Mesendoderm (in vitro differentiated cells): ENCODE measurements at regions not wholly inside any gene's neighbourhood (a gene's known extent, or its start where the extent isn't known, plus 50 kb on each side); places are given as distances from the start of the nearest gene placed in this dataset.
A peak's percentile ranks its signal among the peaks of the same experiment; 100 is the strongest.

Experiments used
- DNase-seq: peaks from one replicate; pipeline ENCODE4 v3.0.0; 2013
- H2AK5ac ChIP-seq: 2 replicates; pipeline ENCODE4 v1.6.1; 2013; ENCODE audit warnings: low read length, inconsistent platforms
- H2BK120ac ChIP-seq: 2 replicates; pipeline ENCODE4 v1.6.1; 2013; ENCODE audit warnings: low read depth, mild to moderate bottlenecking, low read length, moderate library complexity, mixed read lengths
- H2BK15ac ChIP-seq: replicated peaks from 2 replicates; pipeline ENCODE4 v1.6.1; 2013; ENCODE audit warnings: low read depth, mild to moderate bottlenecking, moderate library complexity
- H2BK5ac ChIP-seq: 2 replicates; pipeline ENCODE4 v1.6.1; 2013; ENCODE audit warnings: low read length, inconsistent platforms
- H3K18ac ChIP-seq: 2 replicates; pipeline ENCODE4 v1.6.1; 2013; ENCODE audit warnings: mild to moderate bottlenecking, low read length, mixed read lengths
- H3K23ac ChIP-seq: one replicate; pipeline ENCODE4 v1.6.1; 2013; ENCODE audit warnings: low read length
- H3K27ac ChIP-seq: 2 replicates; pipeline ENCODE4 v1.5.1; 2013; ENCODE audit warnings: low read depth, mild to moderate bottlenecking, inconsistent platforms, low read length, moderate library complexity
- H3K27me3 ChIP-seq: 2 replicates; pipeline ENCODE4 v1.6.1; 2013; ENCODE audit warnings: low read length, control low read depth, mild to moderate bottlenecking, inconsistent platforms; ENCODE audit not compliant: insufficient read depth, poor library complexity
- H3K36me3 ChIP-seq: 2 replicates; pipeline ENCODE4 v1.6.1; 2013; ENCODE audit warnings: low read length, inconsistent platforms; ENCODE audit not compliant: control insufficient read depth, insufficient read depth
- H3K4ac ChIP-seq: one replicate; pipeline ENCODE4 v1.6.1; 2013; ENCODE audit warnings: low read depth, mild to moderate bottlenecking, low read length, moderate library complexity
- H3K4me1 ChIP-seq: 2 replicates; pipeline ENCODE4 v1.6.1; 2013; ENCODE audit warnings: low read depth, low read length, inconsistent platforms; ENCODE audit not compliant: control insufficient read depth
- H3K4me2 ChIP-seq: 2 replicates; pipeline ENCODE4 v1.6.1; 2013; ENCODE audit warnings: low read length
- H3K4me3 ChIP-seq: 2 replicates; pipeline ENCODE4 v1.5.1; 2013; ENCODE audit warnings: mild to moderate bottlenecking, low read length
- H3K56ac ChIP-seq: one replicate; pipeline ENCODE4 v1.6.1; 2013; ENCODE audit warnings: low read length
- H3K79me1 ChIP-seq: 2 replicates; pipeline ENCODE4 v1.6.1; 2013; ENCODE audit warnings: low read length, inconsistent platforms
- H3K79me2 ChIP-seq: 2 replicates; pipeline ENCODE4 v1.6.1; 2013; ENCODE audit warnings: mild to moderate bottlenecking, low read length; ENCODE audit not compliant: control insufficient read depth, insufficient read depth
- H3K9ac ChIP-seq: 2 replicates; pipeline ENCODE4 v1.6.1; 2013; ENCODE audit warnings: low read length, inconsistent platforms
- H4K5ac ChIP-seq: one replicate; pipeline ENCODE4 v1.6.1; 2013; ENCODE audit warnings: low read length
- H4K8ac ChIP-seq: one replicate; pipeline ENCODE4 v1.6.1; 2013; ENCODE audit warnings: low read depth, mild to moderate bottlenecking, control low read depth, low read length, moderate library complexity
- WGBS: extraction: QIAGEN DNeasy Blood & Tissue Kit; methylation state at CpG from one replicate; pipeline ENCODE4 v1.1.7; 2013; ENCODE audit warnings: low lambda C conversion rate, missing lambda C conversion rate; ENCODE audit not compliant: insufficient coverage; ENCODE audit errors: extremely low coverage; 5-methylcytosine and 5-hydroxymethylcytosine counted together

- no peak overlapping the region for H3K18ac ChIP-seq
- DNase-seq: no peak
- no peak overlapping the region for H2BK15ac ChIP-seq
- WGBS: no CpG with 5 or more reads among the region's 5 CpGs
- no peaks in the 10 kb centered on the region for H3K79me1 ChIP-seq
- no peak overlapping the region for H3K23ac ChIP-seq
- no peak overlapping the region for H4K5ac ChIP-seq
- H3K4me3 ChIP-seq: no peak overlapping the region
- no peak overlapping the region for H3K4ac ChIP-seq
- no peak overlapping the region for H3K4me2 ChIP-seq
- no peaks in the 10 kb centered on the region for H3K36me3 ChIP-seq
- H3K79me2 ChIP-seq: no peaks in the 10 kb centered on the region
- H2BK120ac ChIP-seq: no peak overlapping the region
- H3K4me1 ChIP-seq: no peaks in the 10 kb centered on the region
- H3K27ac ChIP-seq: no peak overlapping the region
- no peaks in the 10 kb centered on the region for H3K27me3 ChIP-seq
- no peak overlapping the region for H4K8ac ChIP-seq
- H3K9ac ChIP-seq: no peak overlapping the region
- H2BK5ac ChIP-seq: no peak overlapping the region
- H3K56ac ChIP-seq: no peak overlapping the region
- H2AK5ac ChIP-seq: no peak overlapping the region
Observed at GRCh38 chr2:204064119-204064518, 127.6 kb downstream of the ICOS start.

GRCh38 chr2:204065566-204065965 is 129.0 kb downstream of the ICOS start:
- no peaks in the 10 kb centered on the region for H3K27me3 ChIP-seq
- H2BK5ac ChIP-seq: no peak overlapping the region
- H3K56ac ChIP-seq: no peak overlapping the region
- H3K18ac ChIP-seq: no peak overlapping the region
- H4K8ac ChIP-seq: no peak overlapping the region
- no peaks in the 10 kb centered on the region for H3K79me1 ChIP-seq
- H3K36me3 ChIP-seq: no peaks in the 10 kb centered on the region
- WGBS: no CpG with 5 or more reads among the region's 3 CpGs
- no peak overlapping the region for H3K4me2 ChIP-seq
- H2BK15ac ChIP-seq: no peak overlapping the region
- no peak overlapping the region for H4K5ac ChIP-seq
- no peak overlapping the region for H2AK5ac ChIP-seq
- H3K4me3 ChIP-seq: no peak overlapping the region
- H3K27ac ChIP-seq: no peak overlapping the region
- H2BK120ac ChIP-seq: no peak overlapping the region
- H3K9ac ChIP-seq: no peak overlapping the region
- no peak overlapping the region for H3K4ac ChIP-seq
- H3K23ac ChIP-seq: no peak overlapping the region
- no peaks in the 10 kb centered on the region for H3K4me1 ChIP-seq
- no peaks in the 10 kb centered on the region for H3K79me2 ChIP-seq
- no peak for DNase-seq

GRCh38 chr2:204066051-204066450 is 129.5 kb downstream of the ICOS start:
- no peak overlapping the region for H3K23ac ChIP-seq
- WGBS: no CpG with 5 or more reads among the region's 1 CpG
- H3K4ac ChIP-seq: no peak overlapping the region

GRCh38 chr2:204069804-204070203 is 133.2 kb downstream of the ICOS start:
- H3K27me3 ChIP-seq: no peaks in the 10 kb centered on the region
- H3K4ac ChIP-seq: no peak overlapping the region
- no peaks in the 10 kb centered on the region for H3K4me1 ChIP-seq
- no peaks in the 10 kb centered on the region for H3K79me1 ChIP-seq
- no peak overlapping the region for H3K18ac ChIP-seq
- H3K23ac ChIP-seq: no peak overlapping the region
- H2AK5ac ChIP-seq: no peak overlapping the region
- H2BK5ac ChIP-seq: no peak overlapping the region
- H3K79me2 ChIP-seq: no peaks in the 10 kb centered on the region
- WGBS: no CpG with 5 or more reads among the region's 7 CpGs
- H3K9ac ChIP-seq: no peak overlapping the region
- H3K27ac ChIP-seq: no peak overlapping the region
- H4K5ac ChIP-seq: no peak overlapping the region
- no peak overlapping the region for H3K4me3 ChIP-seq
- no peaks in the 10 kb centered on the region for H3K36me3 ChIP-seq
- H2BK120ac ChIP-seq: no peak overlapping the region
- H2BK15ac ChIP-seq: no peak overlapping the region
- no peak overlapping the region for H3K4me2 ChIP-seq
- no peak overlapping the region for H3K56ac ChIP-seq
- H4K8ac ChIP-seq: no peak overlapping the region
- DNase-seq: no peak

More at GRCh38 chr2:204066051-204066450, 129.5 kb downstream of the ICOS start:
- H3K27ac ChIP-seq: no peak overlapping the region
- H3K36me3 ChIP-seq: no peaks in the 10 kb centered on the region
- H3K4me1 ChIP-seq: no peaks in the 10 kb centered on the region
- no peak overlapping the region for H4K8ac ChIP-seq
- H3K79me1 ChIP-seq: no peaks in the 10 kb centered on the region
- H3K4me2 ChIP-seq: no peak overlapping the region
- H2AK5ac ChIP-seq: no peak overlapping the region
- no peak overlapping the region for H2BK5ac ChIP-seq
- H3K27me3 ChIP-seq: no peaks in the 10 kb centered on the region
- H4K5ac ChIP-seq: no peak overlapping the region
- no peak overlapping the region for H3K56ac ChIP-seq
- H3K18ac ChIP-seq: no peak overlapping the region
- H3K79me2 ChIP-seq: no peaks in the 10 kb centered on the region
- H2BK120ac ChIP-seq: no peak overlapping the region
- no peak overlapping the region for H3K9ac ChIP-seq
- DNase-seq: no peak
- no peak overlapping the region for H2BK15ac ChIP-seq
- H3K4me3 ChIP-seq: no peak overlapping the region

- Histone ChIP-seq H3K56ac (no peak overlapping the region), H3K4me1 (no peaks in the 10 kb centered on the region), H3K79me2 (no peaks in the 10 kb centered on the region), H3K27ac (no peak overlapping the region), H2BK120ac (no peak overlapping the region), H3K27me3 (no peaks in the 10 kb centered on the region), H2AK5ac (no peak overlapping the region), H3K23ac (no peak overlapping the region), H3K4ac (no peak overlapping the region), H3K18ac (no peak overlapping the region), H3K4me2 (no peak overlapping the region), H3K9ac (no peak overlapping the region), H2BK15ac (no peak overlapping the region), H3K36me3 (no peaks in the 10 kb centered on the region), H4K5ac (no peak overlapping the region), H3K4me3 (no peak overlapping the region), H2BK5ac (no peak overlapping the region), H3K79me1 (no peaks in the 10 kb centered on the region), H4K8ac (no peak overlapping the region)
- DNase-seq: peak; percentile 78
- WGBS: no CpG with 5 or more reads among the region's 8 CpGs
Observed at GRCh38 chr2:204072443-204073324, 136.1 kb downstream of the ICOS start.

- no CpG with 5 or more reads among the region's 1 CpG for WGBS
- Histone ChIP-seq H3K4me1 (no peaks in the 10 kb centered on the region), H3K79me1 (no peaks in the 10 kb centered on the region), H4K8ac (no peak overlapping the region), H4K5ac (no peak overlapping the region), H3K27ac (no peak overlapping the region), H2AK5ac (no peak overlapping the region), H2BK15ac (no peak overlapping the region), H3K56ac (no peak overlapping the region), H3K36me3 (no peaks in the 10 kb centered on the region), H3K9ac (no peak overlapping the region), H3K23ac (no peak overlapping the region), H3K18ac (no peak overlapping the region), H2BK5ac (no peak overlapping the region), H3K27me3 (no peaks in the 10 kb centered on the region), H3K4me3 (no peak overlapping the region), H2BK120ac (no peak overlapping the region), H3K4ac (no peak overlapping the region), H3K79me2 (no peaks in the 10 kb centered on the region), H3K4me2 (no peak overlapping the region)
- no peak for DNase-seq
Observed at GRCh38 chr2:204074456-204074855, 137.9 kb downstream of the ICOS start.
